HL-60 (cell line): ENCODE measurements at regions not wholly inside any gene's neighbourhood (a gene's known extent, or its start where the extent isn't known, plus 50 kb on each side); places are given as distances from the start of the nearest gene placed in this dataset.

Experiments used
- CTCF ChIP-seq: IDR thresholded peaks from one replicate; pipeline ENCODE4 v1.5.1; 2011; ENCODE audit warnings: low read length, control low read depth, inconsistent platforms; ENCODE audit not compliant: insufficient read depth
- POLR2AphosphoS5 ChIP-seq: IDR thresholded peaks from 2 replicates; pipeline ENCODE4 v1.6.1; 2012; ENCODE audit warnings: low read depth

GRCh38 chr5:2627867-2628266 lies 123.6 kb downstream of the IRX2 start:
- TF ChIP-seq CTCF (no peak), POLR2AphosphoS5 (no peak)
